WTC11 (cell line): ENCODE measurements at regions not wholly inside any gene's neighbourhood (a gene's known extent, or its start where the extent isn't known, plus 50 kb on each side); places are given as distances from the start of the nearest gene placed in this dataset.

Experiments
- ATAC-seq: fragments of 200-7000 bp; cut with Tn5 transposase; 2 replicates; pipeline ENCODE4 v1.10.0; 2021; ENCODE audit warnings: mild to moderate bottlenecking, moderate library complexity
- CTCF ChIA-PET: fragments of 300-600 bp; sonication (Branson Sonifier 250); formaldehyde crosslinking; loops from one replicate; lab custom pipeline; 2021; ENCODE audit warnings: antibody characterized with exemption; lab: Charles Lee
- POLR2A ChIA-PET: fragments of 350-600 bp; sonication (Branson Sonifier 250); formaldehyde crosslinking; loops from one replicate; lab custom pipeline; 2021; ENCODE audit warnings: antibody characterized with exemption; lab: Charles Lee
- DNase-seq: peaks from one replicate; pipeline ENCODE4 v3.0.0; 2021; ENCODE audit warnings: low spot score
- H3K27ac Mint-ChIP-seq: 2 replicates; pipeline ENCODE4 v1.8.0; 2021; ENCODE audit warnings: mixed read lengths
- H3K27me3 Mint-ChIP-seq: 2 replicates; pipeline ENCODE4 v1.8.0; 2021; ENCODE audit warnings: low read depth, mild to moderate bottlenecking, moderate library complexity, mixed read lengths
- H3K36me3 Mint-ChIP-seq: 2 replicates; pipeline ENCODE4 v1.8.0; 2021; ENCODE audit warnings: mixed read lengths
- H3K4me1 Mint-ChIP-seq: 2 replicates; pipeline ENCODE4 v1.8.0; 2022; ENCODE audit warnings: mixed read lengths
- H3K4me3 Mint-ChIP-seq: 2 replicates; pipeline ENCODE4 v1.8.0; 2021; ENCODE audit warnings: mild to moderate bottlenecking, moderate library complexity, mixed read lengths
- H3K9me3 Mint-ChIP-seq: 2 replicates; pipeline ENCODE4 v1.8.0; 2021; ENCODE audit warnings: mixed read lengths
- AFF4 ChIP-seq: sonication (generic); formaldehyde crosslinking; IDR thresholded peaks from 2 replicates; pipeline ENCODE4 v1.8.1; 2023; ENCODE audit warnings: mild to moderate bottlenecking, missing genetic modification reagents, borderline replicate concordance
- ATF2 ChIP-seq: sonication (generic); formaldehyde crosslinking; IDR thresholded peaks from 2 replicates; pipeline ENCODE4 v1.8.1; 2022; ENCODE audit warnings: low read depth, missing genetic modification reagents, borderline replicate concordance
- ATF6 ChIP-seq: sonication (generic); formaldehyde crosslinking; IDR thresholded peaks from 2 replicates; pipeline ENCODE4 v1.8.1; 2023; ENCODE audit warnings: mild to moderate bottlenecking, missing genetic modification reagents
- CBFB ChIP-seq: sonication (generic); formaldehyde crosslinking; IDR thresholded peaks from 2 replicates; pipeline ENCODE4 v1.8.1; 2022; ENCODE audit warnings: mild to moderate bottlenecking, low read depth, missing genetic modification reagents
- CREM ChIP-seq: sonication (generic); formaldehyde crosslinking; IDR thresholded peaks from 2 replicates; pipeline ENCODE4 v1.8.1; 2022; ENCODE audit warnings: mild to moderate bottlenecking, missing genetic modification reagents, moderate library complexity
- E2F5 ChIP-seq: sonication (generic); formaldehyde crosslinking; IDR thresholded peaks from 2 replicates; pipeline ENCODE4 v1.8.1; 2022; ENCODE audit warnings: mild to moderate bottlenecking, moderate library complexity, missing genetic modification reagents
- GABPB1 ChIP-seq: sonication (generic); formaldehyde crosslinking; IDR thresholded peaks from 2 replicates; pipeline ENCODE4 v1.8.1; 2023; ENCODE audit warnings: mild to moderate bottlenecking, missing genetic modification reagents
- GTF2I ChIP-seq: fragments of 250-450 bp; sonication (Bioruptor Pico); conservative IDR thresholded peaks from 2 replicates; pipeline ENCODE4 v1.4.0; 2021; ENCODE audit warnings: mild to moderate bottlenecking
- RELA ChIP-seq: sonication (generic); formaldehyde crosslinking; IDR thresholded peaks from 2 replicates; pipeline ENCODE4 v1.8.1; 2022; ENCODE audit warnings: missing genetic modification reagents, mild to moderate bottlenecking, borderline replicate concordance
- RORB ChIP-seq: fragments of 250-450 bp; sonication (Bioruptor Pico); IDR thresholded peaks from 2 replicates; pipeline ENCODE4 v1.9.0; 2021; ENCODE audit warnings: mild to moderate bottlenecking
- SMAD4 ChIP-seq: sonication (generic); formaldehyde crosslinking; IDR thresholded peaks from 2 replicates; pipeline ENCODE4 v1.8.0; 2022; ENCODE audit warnings: mild to moderate bottlenecking, missing genetic modification reagents
- STAT6 ChIP-seq: sonication (generic); formaldehyde crosslinking; conservative IDR thresholded peaks from 2 replicates; pipeline ENCODE4 v1.8.1; 2023; ENCODE audit warnings: mild to moderate bottlenecking, low read depth, missing genetic modification reagents, moderate library complexity
- TCF7 ChIP-seq: sonication (generic); formaldehyde crosslinking; IDR thresholded peaks from 2 replicates; pipeline ENCODE4 v1.8.0; 2022; ENCODE audit warnings: mild to moderate bottlenecking, low read depth, missing genetic modification reagents, moderate library complexity
- ZNF121 ChIP-seq: sonication (generic); formaldehyde crosslinking; IDR thresholded peaks from 2 replicates; pipeline ENCODE4 v1.8.0; 2023; ENCODE audit warnings: missing genetic modification reagents
- ZNF512 ChIP-seq: sonication (generic); formaldehyde crosslinking; IDR thresholded peaks from 2 replicates; pipeline ENCODE4 v1.8.1; 2022; ENCODE audit warnings: missing genetic modification reagents, borderline replicate concordance

- Mint-ChIP-seq H3K36me3 (no peaks in the 10 kb centered on the region), H3K9me3 (no peaks in the 10 kb centered on the region), H3K27ac (no peak overlapping the region), H3K27me3 (no peaks in the 10 kb centered on the region), H3K4me1 (peaks cover 42% of the 10 kb centered on the region), H3K4me3 (no peak overlapping the region)
- no peak for DNase-seq
- POLR2A ChIA-PET = no interaction called here
- TF ChIP-seq ATF6 (CRISPR knock-in tag) (no peak), ZNF121 (CRISPR knock-in tag) (no peak), E2F5 (CRISPR knock-in tag) (no peak), GABPB1 (CRISPR knock-in tag) (0 out of 2 replicates have a peak, but pooled peaks have one; percentile 27)
- no peak for ATAC-seq
- CTCF ChIA-PET = no interaction called here
Observed at GRCh38 chr18:54767098-54767497, 61.2 kb upstream of the RAB27B start.

- ATAC-seq (no peak), DNase-seq (no peak)
- Mint-ChIP-seq H3K9me3 (no peaks in the 10 kb centered on the region), H3K4me1 (peaks cover 25% of the 10 kb centered on the region), H3K27ac (no peak overlapping the region), H3K27me3 (no peaks in the 10 kb centered on the region), H3K36me3 (no peaks in the 10 kb centered on the region), H3K4me3 (no peak overlapping the region)
- CTCF ChIA-PET = no interaction called here
- POLR2A ChIA-PET = no interaction called here
- TF ChIP-seq STAT6 (no peak), TCF7 (no peak)
Observed at GRCh38 chr18:54769526-54770464, 58.5 kb upstream of the RAB27B start.

- Mint-ChIP-seq H3K4me1 (peaks cover 4% of the 10 kb centered on the region), H3K27me3 (no peaks in the 10 kb centered on the region), H3K36me3 (no peaks in the 10 kb centered on the region), H3K27ac (no peak overlapping the region), H3K9me3 (no peaks in the 10 kb centered on the region), H3K4me3 (no peak overlapping the region)
- CTCF ChIA-PET = no interaction called here
- POLR2A ChIA-PET = no interaction called here
- ATAC-seq = no peak
- DNase-seq = no peak
- TF ChIP-seq ZNF512 (CRISPR knock-in tag) (no peak), CREM (CRISPR knock-in tag) (no peak), STAT6 (no peak), RORB (CRISPR knock-in tag) (no peak), GTF2I (CRISPR knock-in tag) (no peak), SMAD4 (CRISPR knock-in tag) (no peak), RELA (no peak), CBFB (no peak), ATF2 (CRISPR knock-in tag) (no peak), AFF4 (CRISPR knock-in tag) (no peak)
Observed at GRCh38 chr18:54772056-54772455, 56.2 kb upstream of the RAB27B start.
